H1 (cell line): ENCODE measurements at regions not wholly inside any gene's neighbourhood (a gene's known extent, or its start where the extent isn't known, plus 50 kb on each side); places are given as distances from the start of the nearest gene placed in this dataset.

Experiments
- KDM5A ChIP-seq: fragments of 200-600 bp; IDR thresholded peaks from 2 replicates; pipeline ENCODE4 v1.7.1; 2012; ENCODE audit warnings: mild to moderate bottlenecking, low read length, inconsistent platforms, mixed read lengths
- NANOG ChIP-seq: IDR thresholded peaks from 2 replicates; pipeline ENCODE4 v1.6.1; 2011; ENCODE audit warnings: low read length, low read depth, mild to moderate bottlenecking, inconsistent platforms; ENCODE audit not compliant: insufficient read depth, poor library complexity, severe bottlenecking
- SP1 ChIP-seq: IDR thresholded peaks from 2 replicates; pipeline ENCODE4 v1.6.1; 2011; ENCODE audit warnings: low read depth, low read length

DNA sequence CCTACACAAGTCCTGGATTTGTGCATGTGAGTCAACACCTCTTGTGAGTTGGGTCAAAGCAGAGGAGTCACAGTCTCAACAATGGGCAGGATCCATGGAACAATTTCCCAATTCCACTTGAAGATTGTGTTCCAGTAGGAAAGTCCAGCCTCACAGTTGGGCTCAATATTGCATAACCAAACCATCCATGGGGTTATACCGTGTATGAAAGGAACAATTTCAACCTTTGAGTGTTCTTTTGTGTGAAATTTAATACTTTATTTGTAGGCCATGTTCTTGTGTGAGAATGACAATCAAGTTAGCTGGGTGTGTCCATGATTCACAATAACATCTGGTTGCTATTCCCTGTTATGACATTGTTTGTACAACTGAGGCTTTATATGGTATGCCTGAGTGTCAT lies 1182.9 kb upstream of the AMELY start (continued):
- TF ChIP-seq NANOG (no peak), KDM5A (no peak), SP1 (no peak)
